ENCODE measurements at regions not wholly inside any gene's neighbourhood (a gene's known extent, or its start where the extent isn't known, plus 50 kb on each side); places are given as distances from the start of the nearest gene placed in this dataset.
"Not testable (repeated sequence)": the region's sequence is repeated elsewhere in the genome, so short reads cannot be mapped to it uniquely, and the experiment has no call there.

DNA sequence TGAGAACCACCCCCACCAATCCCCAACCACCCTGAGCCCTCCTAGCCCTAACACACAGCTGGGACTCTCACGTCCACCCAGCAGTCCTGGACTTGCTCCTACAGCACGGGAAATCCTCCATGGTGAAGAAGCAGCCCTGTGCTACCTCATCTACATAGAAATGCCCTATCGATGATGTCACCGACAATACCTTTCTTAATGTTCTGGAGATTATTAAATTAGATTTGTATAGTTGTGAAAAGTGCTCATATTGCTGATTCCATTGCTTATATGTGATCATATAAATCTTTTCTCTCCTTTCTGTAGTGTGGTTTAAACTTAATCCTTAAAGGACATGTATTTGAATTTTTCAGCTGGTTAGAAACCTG lies 97.1 kb downstream of the PPIAL4G start:
- not testable (repeated sequence) for DNase-seq

DNA sequence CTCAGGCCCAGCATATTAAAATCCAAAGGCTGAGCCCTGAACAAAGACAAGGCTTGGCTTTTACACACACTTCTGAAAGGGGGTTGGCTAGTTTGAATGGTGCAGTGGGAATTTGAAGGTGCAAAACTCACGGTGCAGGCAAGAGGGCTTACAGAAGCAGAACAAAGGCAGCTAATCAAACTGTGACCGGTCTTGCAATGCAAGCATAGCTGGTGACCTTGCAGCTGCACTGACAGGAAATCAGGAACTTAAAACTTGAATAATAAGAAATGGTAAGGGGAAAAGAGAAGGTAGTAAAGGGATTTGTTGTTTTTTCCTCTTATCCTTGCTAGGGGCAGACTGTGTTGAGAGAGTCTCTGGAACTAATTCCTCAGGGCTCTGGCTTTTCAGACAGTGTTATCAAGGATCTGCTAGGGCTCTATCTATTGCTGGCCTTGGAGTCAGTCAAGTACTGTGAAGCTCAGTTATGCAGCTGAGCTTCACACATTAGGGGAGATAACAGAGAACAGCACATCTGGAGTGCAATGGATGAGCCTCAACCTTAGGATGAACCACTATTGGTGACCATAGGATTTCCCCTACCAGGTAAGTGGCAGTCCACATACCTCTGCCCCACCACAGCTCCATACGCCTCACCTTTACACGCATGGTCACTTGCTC lies 97.6 kb downstream of the PPIAL4G start:
- no peak for DNase-seq

DNA sequence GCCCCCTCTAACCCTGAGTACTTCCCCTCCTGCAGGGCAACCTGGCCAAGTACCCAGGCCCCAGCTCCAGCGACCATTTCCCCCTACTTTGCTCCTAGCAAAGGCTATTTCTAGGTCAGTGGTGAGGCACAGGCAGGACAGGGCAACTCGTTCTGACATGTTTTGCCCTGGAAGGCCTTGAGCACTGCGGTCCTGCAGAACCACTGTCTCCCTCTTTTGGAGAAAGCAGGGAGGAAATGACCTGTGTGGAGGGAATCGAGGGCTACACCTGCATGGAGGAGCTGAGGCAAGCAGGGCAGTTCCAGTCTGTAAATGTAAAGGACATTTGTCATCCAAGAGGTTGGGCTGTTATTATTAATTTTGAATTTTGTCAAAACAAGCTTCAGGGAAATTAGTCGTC lies 99.1 kb downstream of the PPIAL4G start:
- DNase-seq, result no peak

DNA sequence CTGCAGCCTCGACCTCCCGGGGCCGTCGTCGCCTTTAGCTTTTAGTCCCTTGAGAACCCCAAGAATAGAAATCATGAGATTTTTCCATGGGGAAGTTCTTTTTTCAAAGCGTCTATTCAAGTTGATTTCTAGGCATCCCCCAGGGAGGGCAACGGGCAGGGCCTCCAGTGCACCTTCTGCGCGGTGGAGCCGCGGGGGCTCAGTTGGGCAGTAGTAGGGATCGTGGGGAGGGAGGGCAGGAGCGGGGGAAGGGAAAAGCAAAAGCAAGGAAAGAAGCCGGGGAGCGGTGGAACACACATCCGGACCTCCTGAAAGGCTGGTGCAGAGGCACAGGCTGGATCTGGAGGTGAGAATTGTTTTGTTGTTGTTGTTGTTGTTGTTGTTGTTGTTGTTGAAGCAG lies 103.4 kb downstream of the PPIAL4G start:
- no peak for DNase-seq

DNA sequence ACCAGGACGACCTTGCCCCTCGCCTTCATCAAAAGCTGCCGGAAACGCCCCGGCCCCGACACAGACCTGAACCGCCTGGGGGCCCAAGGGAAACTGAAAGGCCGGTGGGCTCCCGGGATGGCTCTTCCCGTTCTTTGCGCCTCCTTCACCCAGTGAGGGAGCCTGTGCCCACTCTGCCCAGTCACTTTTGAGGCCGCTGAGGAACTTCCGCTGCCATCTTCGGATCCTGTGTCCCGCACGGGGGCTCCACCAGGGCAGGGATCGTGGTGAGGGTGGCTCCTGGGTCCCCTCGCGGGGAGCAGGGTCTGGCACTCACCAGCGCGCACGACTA lies 104.0 kb downstream of the PPIAL4G start:
- DNase-seq, result no peak

DNA sequence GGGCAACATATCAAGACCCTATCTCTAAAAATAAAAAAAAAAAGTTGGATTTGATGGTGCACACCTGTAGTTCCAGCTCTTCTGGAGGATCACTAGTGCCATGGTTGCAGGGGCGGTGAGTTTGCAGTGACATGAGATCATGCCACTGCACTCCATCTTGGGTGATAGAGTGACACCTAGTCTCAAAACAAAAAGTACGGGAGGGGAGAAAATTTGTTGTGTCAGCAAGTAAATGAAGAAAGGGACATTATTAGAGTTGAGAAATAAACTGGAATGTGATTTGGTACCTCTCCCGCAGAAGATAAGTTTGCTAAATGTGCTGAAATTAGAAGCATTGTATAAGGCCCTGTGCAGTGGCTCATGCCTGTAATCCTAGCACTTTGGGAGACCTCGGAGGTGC lies 105.1 kb downstream of the PPIAL4G start:
- not testable (repeated sequence) for DNase-seq

DNA sequence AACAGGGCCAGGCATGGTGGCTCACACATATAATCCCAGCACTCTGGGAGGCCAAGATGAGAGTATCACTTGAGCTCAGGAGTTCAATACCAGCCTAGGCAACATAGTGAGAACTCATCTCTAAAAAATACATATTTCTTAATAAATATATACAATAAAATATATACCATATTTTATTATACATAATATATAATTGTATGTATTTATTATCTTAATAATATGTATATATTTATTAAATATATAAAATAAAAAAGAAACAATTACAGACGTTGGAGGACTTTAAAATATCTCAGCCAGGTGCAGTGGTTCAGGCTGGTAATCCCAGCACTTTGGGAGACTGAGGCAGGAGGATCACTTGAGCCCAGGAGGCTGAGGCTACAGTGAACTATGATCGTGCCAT lies 106.1 kb downstream of the PPIAL4G start:
- not testable (repeated sequence) for DNase-seq

DNA sequence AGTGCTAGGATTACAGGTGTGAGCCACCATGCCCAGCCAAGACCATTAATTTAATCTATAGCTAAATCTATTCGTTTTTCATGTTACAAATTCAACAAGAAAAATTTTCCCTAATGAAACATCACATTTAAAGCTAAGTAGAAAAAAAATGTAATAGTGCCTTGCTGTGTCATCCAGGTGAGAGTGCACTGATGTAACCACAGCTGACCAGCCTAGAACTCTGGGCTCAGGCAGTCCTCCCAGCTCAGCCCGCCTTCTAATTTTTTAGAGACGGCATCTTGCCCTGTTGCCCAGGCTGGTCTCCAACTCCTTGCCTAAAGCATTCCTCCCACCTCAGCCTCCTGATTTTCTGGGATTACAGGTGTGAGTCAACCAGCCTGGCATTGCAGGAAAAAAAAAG lies 109.0 kb downstream of the PPIAL4G start:
- no peak for DNase-seq

DNA sequence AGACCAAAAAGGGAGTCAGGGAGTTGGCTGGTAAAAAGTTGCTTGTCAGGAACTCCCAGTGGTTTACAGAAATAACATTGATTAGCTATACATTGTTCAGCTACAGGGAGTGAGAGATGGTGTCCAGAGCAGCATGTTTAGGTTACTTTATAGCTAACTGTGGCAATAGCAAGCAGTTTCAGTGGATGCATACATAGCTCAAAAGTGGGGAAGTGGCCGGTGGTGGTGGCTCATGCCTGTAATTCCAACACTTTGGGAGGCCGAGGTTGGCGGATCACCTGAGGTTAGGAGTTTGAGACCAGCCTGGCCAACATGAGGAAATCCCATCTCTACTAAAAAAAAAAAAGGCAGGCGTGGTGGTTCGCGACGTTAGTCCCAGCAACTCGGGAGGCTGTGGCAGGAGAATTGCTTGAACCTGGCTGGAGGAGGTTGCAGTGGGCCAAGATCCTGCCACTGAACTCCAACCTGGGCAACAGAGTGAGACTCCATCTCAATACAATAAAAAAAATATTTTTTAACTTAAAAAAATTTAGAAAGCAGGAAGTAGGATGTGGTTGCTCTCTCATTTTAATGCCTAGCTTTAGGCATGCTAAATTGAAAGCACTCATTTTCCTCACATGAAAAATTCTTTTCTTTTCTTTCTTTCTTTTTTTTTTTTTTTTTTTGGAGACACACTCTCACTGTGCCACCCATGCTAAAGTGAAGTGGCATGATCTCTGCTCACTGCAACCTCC lies 109.7 kb downstream of the PPIAL4G start:
- no peak for DNase-seq

DNA sequence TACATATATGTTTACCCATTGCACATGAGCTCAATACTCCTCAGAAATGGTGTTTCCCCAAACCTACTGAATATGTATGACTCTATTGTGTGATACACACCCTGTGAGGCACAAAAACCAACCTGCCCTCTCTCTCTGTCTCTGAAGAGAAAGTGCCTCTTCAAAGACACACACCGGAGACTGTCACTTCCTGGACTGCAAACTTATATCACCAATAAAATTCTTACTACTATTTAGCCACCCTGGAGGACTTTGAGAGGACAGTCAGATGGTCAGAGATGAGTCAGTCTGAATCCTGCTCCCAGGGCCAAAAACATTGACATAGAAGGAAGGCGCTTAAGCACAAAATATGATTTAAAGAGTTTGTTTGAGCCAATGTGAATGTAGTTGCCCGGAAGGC lies 110.4 kb downstream of the PPIAL4G start:
- DNase-seq, result no peak

DNA sequence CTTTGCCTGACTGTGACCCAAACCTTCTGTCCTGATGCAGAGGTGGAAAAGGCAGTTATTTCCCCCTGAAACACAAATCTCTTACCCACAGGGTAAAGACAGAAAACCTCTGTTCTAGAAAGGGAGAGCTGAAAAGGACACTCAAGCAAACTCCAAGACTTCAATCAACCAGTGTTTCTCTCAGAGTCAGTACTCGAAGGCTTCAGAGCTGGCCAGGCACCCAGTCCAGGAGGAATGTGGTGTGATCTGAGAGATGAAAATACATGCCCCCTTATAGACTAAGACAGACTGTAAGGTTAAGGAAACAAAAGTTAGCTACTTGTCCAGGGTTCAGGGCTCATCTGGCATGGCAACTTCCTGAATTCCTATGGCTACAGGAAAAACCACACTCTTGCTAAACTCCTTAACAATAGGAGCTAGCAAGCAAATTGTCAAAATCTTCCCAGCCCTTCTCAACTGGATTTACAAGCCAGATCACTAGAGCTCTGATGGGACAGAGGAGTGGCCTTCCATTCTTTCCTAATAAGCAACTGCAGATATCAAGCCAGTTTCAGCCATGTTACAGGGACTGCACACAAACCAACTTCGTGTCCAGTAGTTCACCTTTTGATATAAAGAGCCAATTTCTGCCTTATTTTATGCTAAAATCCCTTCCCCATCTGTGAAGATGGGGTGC lies 110.9 kb downstream of the PPIAL4G start:
- DNase-seq, result not testable (repeated sequence)

DNA sequence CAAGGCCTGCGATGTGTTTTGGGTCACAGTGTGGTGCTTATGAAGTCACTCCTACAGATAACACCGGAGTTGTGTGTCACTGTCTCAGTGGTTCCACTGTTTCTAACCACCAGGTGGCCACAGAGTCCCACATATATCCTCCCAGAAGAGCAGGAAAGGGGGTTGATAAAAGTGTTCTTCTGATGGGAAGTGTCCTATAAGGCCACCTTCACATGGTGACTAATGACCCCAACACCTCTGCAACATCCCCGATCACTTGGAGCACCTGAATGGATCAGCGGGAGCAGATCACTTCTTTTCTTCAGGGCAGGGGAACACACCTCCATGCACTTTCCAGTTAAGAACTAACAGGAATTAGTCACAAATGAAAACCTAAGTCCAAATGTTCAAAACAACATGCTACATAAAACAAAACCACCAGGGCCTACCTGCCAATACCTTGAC lies 111.5 kb downstream of the PPIAL4G start:
- DNase-seq, result not testable (repeated sequence)

DNA sequence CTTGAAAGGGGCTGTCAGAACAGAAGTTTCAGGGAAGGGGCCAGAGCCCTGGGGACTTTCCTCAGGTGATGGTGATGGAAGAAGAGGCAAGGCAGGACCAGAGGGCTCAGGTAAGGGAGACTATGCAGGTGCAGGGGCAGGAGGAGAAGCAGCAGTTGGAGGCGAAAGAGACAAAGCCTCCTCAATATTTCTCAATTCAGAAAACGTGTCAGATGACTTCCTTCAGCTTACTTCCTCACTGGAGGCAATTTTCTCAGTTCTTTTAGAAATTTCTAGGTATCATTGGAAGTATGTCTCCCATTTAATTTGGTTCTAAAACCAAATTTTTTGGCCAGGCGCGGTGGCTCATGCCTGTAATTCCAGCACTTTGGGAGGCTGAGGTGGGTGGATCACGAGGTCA lies 112.4 kb downstream of the PPIAL4G start:
- not testable (repeated sequence) for DNase-seq

DNA sequence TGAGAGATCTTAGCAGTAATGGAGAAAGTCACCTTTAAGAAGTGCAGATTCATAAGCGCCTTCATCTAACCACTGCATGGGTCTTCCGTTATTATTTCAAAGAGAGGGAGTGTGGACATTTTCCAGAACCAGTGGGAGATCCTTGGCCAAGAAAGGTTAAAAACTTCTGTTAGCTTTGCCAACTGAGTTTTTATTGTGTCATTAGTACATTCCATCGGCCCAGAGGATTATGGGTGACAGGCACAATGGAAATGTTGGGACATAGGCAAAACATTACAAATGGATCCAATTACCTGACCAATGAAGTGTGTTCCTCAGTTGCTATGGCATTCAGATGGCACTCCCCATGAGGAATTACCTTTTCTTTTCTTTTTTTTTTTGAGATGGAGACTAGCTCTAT lies 115.5 kb downstream of the PPIAL4G start:
- no peak for DNase-seq

DNA sequence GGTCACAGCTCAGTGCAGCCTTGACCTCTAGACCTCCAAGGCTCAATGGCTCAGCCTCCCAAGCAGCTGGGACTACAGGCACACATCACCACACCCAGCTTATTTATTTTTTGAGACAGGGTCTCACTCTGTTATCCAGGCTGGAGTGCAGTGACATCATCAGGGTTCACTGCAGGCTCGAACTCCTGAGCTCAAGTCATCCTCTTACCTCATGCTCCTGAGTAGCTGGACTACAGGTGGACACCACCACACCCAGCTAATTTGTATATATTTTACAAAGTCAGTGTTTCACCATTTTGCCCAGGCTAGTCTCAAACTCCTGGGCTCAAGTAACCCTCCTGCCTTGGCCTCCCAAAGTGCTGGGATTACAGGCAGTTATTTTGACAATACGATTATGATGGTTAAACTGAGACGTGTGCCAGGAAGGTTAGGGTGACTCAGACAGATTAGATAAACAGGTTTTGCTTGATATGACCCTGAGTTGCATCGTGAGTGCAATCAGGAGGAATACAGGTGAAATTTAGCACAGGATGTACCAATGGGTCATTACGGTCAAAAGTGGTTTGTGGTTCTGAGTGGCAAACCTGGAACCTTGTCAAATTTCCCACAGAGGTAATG lies 116.9 kb downstream of the PPIAL4G start:
- DNase-seq, result not testable (repeated sequence)

DNA sequence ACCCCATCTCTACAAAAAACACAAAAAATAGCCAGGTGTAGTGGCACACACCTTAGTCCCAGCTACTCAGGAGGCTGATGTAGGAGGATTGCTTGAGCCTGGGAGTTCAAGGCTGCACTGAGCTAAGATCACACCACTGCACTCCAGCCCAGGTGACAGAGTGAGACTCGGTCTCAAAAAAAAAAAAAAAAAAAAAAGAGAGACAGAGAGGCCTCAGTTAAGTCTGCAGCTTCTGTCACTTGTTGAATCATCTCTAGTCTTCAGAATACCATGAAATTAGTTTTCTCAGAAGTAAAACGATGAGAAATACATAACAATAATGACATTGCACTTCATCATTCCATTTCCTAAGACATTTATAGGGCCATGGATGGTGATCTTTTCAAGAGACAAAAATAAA lies 118.0 kb downstream of the PPIAL4G start:
- not testable (repeated sequence) for DNase-seq

DNA sequence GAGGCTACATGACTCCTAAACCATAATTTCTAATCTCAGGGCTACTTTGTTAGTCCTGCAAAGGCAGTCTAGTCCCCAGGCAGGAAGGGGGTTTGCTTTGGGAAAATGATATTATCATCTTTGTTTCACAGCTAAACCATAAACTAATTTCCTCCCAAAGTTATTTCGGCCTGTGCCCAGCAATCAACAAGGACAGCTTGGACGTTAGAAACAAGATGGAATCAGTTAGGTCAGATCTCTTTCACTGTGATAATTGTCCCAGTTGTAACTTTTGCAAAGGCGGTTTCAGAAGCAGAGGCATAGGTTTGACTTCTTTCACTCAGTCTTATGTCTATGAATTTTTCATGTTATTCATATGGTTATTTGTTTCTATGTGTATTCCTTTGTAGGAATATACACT lies 119.1 kb downstream of the PPIAL4G start:
- DNase-seq, result not testable (repeated sequence)

DNA sequence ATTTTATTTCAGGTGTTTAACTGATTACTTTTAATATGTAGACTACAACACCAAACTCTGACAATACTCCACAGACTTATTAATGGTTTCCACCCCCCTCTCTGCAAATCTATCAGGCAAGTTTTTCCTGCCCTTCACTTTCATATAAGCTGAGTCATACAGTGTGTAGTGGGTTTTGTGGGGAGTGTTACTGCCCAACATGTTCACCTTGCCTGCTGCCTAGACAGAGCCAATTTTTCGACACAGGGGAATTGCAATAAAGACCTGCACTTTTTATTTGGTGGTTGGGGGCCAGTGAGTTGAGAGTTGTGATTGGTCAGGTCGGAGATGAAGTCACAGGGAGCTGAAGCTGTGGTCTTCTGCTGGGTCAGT lies 119.7 kb downstream of the PPIAL4G start:
- no peak for DNase-seq

DNA sequence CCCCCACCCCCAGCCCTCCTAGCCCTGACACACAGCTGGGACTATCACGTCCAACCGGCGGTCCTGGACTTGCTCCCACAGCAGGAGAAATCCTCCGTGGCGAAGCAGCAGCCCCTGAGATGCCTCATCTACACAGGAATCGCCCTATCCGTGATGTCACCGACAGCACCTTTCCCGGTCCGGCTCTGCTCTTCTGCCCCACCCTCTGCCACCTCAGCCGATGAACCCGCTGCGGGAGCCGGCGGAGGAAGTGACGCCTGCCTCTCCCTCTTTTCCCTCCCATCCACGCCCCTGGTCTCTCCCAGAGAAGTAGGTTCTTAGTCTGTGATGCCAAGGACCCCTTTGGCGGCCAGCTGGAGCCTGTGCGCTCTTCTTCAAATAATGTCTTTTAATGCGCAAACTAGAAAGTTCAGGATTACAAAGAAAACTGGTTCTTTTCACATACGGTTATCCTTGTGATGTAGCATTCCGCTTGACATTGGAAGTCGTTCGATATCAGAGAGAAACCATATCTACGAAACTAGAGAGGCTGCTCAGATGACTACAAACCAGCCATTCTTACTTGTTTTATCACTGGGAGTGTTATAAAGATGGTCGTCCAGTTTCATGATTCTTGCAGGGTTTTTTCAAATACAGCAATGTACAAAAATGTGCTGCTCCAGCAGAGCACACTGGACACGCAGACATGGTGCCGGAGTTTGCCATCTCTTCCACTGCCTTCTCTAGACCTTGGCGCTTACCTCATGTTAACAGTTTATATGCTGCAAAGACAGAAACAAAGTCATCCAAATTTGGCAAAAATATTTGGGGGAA lies 120.3 kb downstream of the PPIAL4G start:
- peak; percentile 32 for DNase-seq

DNA sequence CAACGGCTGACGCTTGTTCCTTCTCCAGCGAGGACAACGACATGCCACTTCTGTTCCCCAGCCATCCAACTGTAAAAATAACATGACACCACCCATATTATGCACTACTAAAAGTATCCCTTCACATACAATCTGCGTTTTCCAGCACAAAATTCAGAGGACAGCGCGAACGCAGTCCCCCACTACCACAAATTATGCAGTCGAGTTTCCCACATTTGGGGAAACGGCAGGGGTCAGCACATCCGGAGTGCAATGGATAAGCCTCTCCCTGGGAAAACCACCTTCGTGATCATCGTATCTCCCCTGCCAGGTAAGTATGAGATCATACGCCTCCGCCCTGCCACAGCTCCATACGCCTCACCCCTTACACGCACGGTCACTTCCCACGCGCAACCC lies 120.9 kb downstream of the PPIAL4G start:
- DNase-seq, result no peak

DNA sequence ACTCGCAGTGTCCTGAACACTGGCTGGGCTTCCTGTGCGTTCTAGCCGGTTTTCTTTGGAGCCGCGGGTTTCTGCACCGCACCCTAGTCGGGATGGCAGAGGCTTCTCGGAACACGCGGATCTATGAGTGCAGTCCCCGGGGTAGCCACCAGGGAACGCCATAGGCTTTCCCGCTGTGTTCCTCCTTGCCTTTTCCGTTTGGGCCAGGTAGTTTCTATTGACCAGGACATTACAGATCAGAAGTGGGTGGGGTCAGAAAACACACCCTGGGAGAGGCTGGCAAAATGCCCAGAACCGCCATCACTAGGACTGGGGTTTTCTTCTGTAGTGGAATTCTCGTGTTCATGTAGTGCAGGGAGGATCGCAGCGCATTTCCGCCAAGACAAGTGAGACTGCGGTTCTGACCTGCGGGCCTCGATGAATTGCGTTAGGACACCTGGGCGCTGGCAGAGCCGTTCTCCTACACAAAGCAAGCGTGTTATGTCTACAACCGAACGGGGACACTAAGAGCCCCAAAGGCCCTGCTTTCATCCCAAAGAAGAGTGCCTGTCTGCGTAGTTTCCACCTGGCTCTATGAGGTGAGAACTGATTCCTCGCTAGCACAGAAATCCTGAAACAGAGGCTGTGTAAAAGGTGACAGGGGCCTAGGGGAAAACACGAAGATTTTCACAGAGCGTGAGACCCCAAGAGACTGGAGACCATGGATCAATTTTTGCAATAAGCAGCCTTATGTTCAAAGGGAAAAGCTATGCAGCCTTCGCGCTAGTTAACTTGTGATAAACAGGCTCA lies 121.5 kb downstream of the PPIAL4G start:
- DNase-seq, result not testable (repeated sequence)

All from left kidney (tissue), 1 donor.